NCI-H2196 treated with DMSO at 0.1 percent for 48 hours (cell line): ENCODE measurements at regions not wholly inside any gene's neighbourhood (a gene's known extent, or its start where the extent isn't known, plus 50 kb on each side); places are given as distances from the start of the nearest gene placed in this dataset.

Source experiments
- DNase-seq: peaks from one replicate; lab custom pipeline; 2025; ENCODE audit not compliant: unreplicated experiment; lab: John Stamatoyannopoulos, UW

GRCh38 chr13:109670776-109671175 is 115.6 kb downstream of the IRS2 start:
- DNase-seq: no peak

- DNase-seq: no peak
These were observed 116.4 kb downstream of the IRS2 start for GRCh38 chr13:109669956-109670355.

GRCh38 chr13:109669234-109669612 is 117.2 kb downstream of the IRS2 start:
- no peak for DNase-seq

GRCh38 chr13:109668433-109669233 is 117.8 kb downstream of the IRS2 start:
- DNase-seq: no peak

GRCh38 chr13:109667807-109668291 is 118.5 kb downstream of the IRS2 start:
- no peak for DNase-seq

- no peak for DNase-seq
These were observed 119.3 kb downstream of the IRS2 start for GRCh38 chr13:109667056-109667455.

GRCh38 chr13:109666656-109667055 is 119.7 kb downstream of the IRS2 start:
- no peak for DNase-seq

- no peak for DNase-seq
These were observed 120.6 kb downstream of the IRS2 start for GRCh38 chr13:109665781-109666249.

- no peak for DNase-seq
These were observed 121.1 kb downstream of the IRS2 start for GRCh38 chr13:109665240-109665639.

- no peak for DNase-seq
These were observed 129.0 kb downstream of the IRS2 start for GRCh38 chr13:109657395-109657794.

- no peak for DNase-seq
These were observed 130.2 kb downstream of the IRS2 start for GRCh38 chr13:109656206-109656605.

- no peak for DNase-seq
These were observed 130.8 kb downstream of the IRS2 start for GRCh38 chr13:109655611-109656010.

- no peak for DNase-seq
These were observed 131.2 kb downstream of the IRS2 start for GRCh38 chr13:109655206-109655600.

GRCh38 chr13:109654341-109655205 is 131.8 kb downstream of the IRS2 start:
- no peak for DNase-seq

- no peak for DNase-seq
These were observed 133.9 kb downstream of the IRS2 start for GRCh38 chr13:109652531-109652930.

GRCh38 chr13:109651854-109652253 is 134.5 kb downstream of the IRS2 start:
- DNase-seq: no peak

- no peak for DNase-seq
These were observed 135.1 kb downstream of the IRS2 start for GRCh38 chr13:109651311-109651710.

GRCh38 chr13:109650861-109651260 is 135.5 kb downstream of the IRS2 start:
- DNase-seq: no peak

- DNase-seq: no peak
These were observed 136.7 kb downstream of the IRS2 start for GRCh38 chr13:109649713-109650112.

GRCh38 chr13:109647699-109648098 is 138.7 kb downstream of the IRS2 start:
- DNase-seq: no peak

- DNase-seq: no peak
These were observed 139.3 kb downstream of the IRS2 start for GRCh38 chr13:109647053-109647452.

- DNase-seq: no peak
These were observed 140.0 kb downstream of the IRS2 start for GRCh38 chr13:109646423-109646822.
